Cardiac fibroblast (primary cell): ENCODE measurements at regions not wholly inside any gene's neighbourhood (a gene's known extent, or its start where the extent isn't known, plus 50 kb on each side); places are given as distances from the start of the nearest gene placed in this dataset.

Experiments used
- DNase-seq, 2 donors: peaks; one replicate each; pipeline versions ENCODE4 v3.0.0 to v3.0.0-alpha.2; 2010; ENCODE audit warnings: low read depth in 2 of 2
- H3K4me3 ChIP-seq, 2 donors: replicated peaks in 1 of 2; 1 replicate in 1 of 2; 2 replicates in 1 of 2; pipeline ENCODE4 v1.5.1; 2011; ENCODE audit warnings: low read depth in 2 of 2, low read length in 2 of 2, mild to moderate bottlenecking in 2 of 2, moderate library complexity in 1 of 2
- TF ChIP-seq, protein P1 (sequence below): IDR thresholded peaks from one replicate; pipeline ENCODE4 v1.5.1; 2011; ENCODE audit warnings: low read depth, mild to moderate bottlenecking, low read length, inconsistent platforms

DNA sequence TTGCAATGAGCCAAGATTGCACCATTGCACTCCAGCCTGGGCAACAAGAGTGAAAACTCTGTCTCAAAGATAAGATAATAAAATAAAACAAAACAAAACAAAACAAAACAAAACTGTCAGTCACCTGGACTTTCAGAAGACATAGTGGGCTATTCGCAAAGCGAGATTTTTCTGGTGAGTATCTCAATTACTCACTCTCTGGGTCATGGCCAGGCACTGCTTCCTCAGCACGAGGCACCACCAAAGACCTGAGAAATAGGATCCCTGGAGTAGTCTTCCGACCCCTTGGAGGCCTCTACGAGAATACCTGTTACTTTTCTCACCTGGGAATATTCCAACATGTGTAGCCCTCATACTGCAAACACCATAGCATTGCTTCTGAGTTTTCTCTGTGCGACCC lies 201.7 kb upstream of the ZNF618 start:
- H3K4me3 ChIP-seq: no peak overlapping the region
- DNase-seq: peak; percentile 63 to 82
- TF ChIP-seq, protein P1, sequence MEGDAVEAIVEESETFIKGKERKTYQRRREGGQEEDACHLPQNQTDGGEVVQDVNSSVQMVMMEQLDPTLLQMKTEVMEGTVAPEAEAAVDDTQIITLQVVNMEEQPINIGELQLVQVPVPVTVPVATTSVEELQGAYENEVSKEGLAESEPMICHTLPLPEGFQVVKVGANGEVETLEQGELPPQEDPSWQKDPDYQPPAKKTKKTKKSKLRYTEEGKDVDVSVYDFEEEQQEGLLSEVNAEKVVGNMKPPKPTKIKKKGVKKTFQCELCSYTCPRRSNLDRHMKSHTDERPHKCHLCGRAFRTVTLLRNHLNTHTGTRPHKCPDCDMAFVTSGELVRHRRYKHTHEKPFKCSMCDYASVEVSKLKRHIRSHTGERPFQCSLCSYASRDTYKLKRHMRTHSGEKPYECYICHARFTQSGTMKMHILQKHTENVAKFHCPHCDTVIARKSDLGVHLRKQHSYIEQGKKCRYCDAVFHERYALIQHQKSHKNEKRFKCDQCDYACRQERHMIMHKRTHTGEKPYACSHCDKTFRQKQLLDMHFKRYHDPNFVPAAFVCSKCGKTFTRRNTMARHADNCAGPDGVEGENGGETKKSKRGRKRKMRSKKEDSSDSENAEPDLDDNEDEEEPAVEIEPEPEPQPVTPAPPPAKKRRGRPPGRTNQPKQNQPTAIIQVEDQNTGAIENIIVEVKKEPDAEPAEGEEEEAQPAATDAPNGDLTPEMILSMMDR: no peak

DNA sequence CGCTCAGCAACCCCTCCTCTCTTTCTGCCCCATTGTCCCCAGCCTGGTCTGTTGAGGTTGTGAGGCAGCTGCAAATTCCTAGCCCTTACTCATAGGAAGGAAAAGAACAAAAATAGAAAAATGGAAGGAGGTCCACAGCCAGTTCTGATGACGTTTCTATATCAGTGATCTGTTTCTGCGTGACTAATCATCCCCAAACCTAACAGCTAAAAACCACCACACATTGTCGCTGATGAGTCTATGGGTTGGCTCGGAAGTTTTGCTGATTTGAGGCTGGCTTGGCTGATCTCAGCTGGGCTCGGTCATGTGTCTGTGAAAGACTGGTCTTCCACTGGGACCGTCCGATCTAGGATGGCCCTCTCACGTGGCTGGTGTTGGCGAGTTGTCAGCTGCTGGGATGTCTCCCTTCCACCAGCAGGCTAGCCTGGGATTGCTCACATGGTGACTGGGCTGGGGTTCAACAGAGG lies 200.6 kb upstream of the ZNF618 start:
- no peak overlapping the region for H3K4me3 ChIP-seq
- TF ChIP-seq, protein P1: peak; percentile 1
- peak; percentile 93 to 99 for DNase-seq

DNA sequence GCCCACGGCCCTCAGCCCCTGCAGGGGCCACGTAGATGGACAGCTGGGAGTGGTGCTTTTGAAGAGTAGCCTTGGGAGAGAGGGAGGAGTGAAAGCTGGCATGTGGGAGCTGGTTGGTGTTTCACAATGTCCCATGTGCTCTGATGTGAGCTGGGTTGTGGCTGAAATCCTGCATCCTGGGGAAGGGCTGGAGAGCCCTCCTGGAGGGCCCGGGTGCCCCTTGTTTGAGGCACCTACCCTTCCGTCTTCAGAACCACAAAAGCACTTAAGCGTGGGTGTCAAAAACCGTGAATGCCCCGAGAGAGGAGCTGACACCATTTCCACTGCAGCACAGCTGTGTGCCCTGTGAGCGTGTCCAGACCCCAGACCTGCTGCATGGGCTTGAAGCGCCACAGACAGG lies 199.1 kb upstream of the ZNF618 start:
- peak; percentile 25 to 38 for DNase-seq
- TF ChIP-seq, protein P1: no peak
- H3K4me3 ChIP-seq: no peak overlapping the region

DNA sequence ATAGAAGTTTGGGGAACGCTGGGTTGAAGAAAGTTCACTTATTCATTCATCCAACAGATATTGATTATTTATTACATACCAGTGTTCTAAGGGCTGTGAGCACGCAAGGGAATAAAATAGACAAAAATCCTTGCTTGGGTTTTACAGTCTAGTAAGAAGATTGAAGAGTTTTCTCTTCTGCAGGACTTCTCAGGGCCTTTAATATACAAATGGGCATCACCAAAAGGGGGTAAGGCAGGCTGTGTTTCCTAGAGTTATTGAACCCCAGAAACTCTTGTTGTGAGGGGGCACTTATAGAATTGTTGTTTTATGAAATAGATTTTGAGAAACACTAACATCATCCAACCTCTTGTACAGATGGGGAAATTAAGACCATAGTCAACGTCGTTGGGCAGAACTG lies 198.5 kb upstream of the ZNF618 start:
- H3K4me3 ChIP-seq: no peak overlapping the region
- no peak for DNase-seq
- TF ChIP-seq, protein P1: no peak

DNA sequence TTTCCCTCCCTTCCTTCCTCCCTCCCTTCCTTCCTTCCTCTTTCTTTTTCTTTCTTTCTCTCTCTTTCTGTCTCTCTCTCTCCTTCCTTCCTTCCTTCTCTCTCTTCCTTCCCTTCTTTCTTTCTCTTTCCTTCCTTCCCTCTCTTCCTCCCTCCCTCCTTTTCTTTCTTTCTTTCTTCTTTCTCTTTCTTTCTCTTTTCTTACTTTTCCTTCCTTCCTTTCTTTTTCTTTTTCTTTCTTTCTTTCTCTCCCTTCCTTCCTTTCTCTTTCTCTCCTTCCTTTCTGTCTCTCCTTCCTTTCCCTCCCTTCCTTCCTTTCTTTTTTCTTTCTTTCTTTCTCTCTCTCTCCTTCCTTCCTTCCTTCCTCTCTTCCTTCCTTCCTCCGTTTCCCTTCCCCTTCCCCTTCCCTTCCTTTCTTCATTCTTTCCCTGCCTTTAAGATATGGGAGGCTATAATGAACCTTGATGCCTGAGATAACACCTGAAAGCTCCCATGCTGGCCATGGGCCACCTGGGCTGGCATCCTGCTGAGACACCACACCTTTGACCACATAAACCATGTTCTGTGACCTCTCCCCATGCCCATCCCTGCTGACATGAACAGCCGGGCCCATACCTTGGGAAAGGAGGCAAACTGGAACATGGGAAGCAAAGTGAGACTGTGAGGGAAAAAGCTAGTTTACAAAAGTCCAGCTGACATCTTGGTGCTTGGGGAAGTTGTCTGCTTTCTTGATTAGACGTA lies 197.8 kb upstream of the ZNF618 start:
- no peak overlapping the region for H3K4me3 ChIP-seq
- no peak for DNase-seq
- TF ChIP-seq, protein P1: no peak

DNA sequence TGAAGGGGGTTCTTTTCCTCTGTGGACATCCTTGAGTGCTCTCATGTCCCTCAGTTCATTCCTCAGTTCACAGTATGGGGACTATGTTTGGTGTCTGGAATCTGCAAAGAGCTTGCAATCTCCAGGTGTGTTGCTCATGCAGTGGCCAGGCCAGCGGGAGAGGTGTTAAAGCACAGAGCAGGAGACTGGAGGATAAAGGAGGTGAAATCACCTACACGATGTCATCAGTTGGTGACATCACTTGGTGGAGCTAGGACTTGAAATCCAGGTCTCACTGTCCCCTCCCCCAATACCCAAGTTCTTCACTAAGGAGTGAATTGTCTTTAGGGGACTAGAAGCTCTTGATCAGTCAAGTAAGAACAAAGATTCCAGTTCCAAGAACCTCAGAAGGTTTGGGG lies 197.3 kb upstream of the ZNF618 start:
- no peak overlapping the region for H3K4me3 ChIP-seq
- TF ChIP-seq, protein P1: no peak
- DNase-seq: no peak
